GM12891 (cell line): ENCODE measurements at regions not wholly inside any gene's neighbourhood (a gene's known extent, or its start where the extent isn't known, plus 50 kb on each side); places are given as distances from the start of the nearest gene placed in this dataset.

Experiments used
- PAX5 ChIP-seq: IDR thresholded peaks from 2 replicates; pipeline ENCODE4 v1.6.1; 2011; ENCODE audit warnings: low read length, moderate library complexity, mild to moderate bottlenecking; ENCODE audit not compliant: insufficient read depth, severe bottlenecking
- POLR2A ChIP-seq: IDR thresholded peaks from 2 replicates; pipeline ENCODE4 v1.6.1; 2011; ENCODE audit warnings: low read depth, low read length, control low read depth
- POLR2AphosphoS5 ChIP-seq: IDR thresholded peaks from 2 replicates; pipeline ENCODE4 v1.6.1; 2011; ENCODE audit warnings: low read depth, low read length, control low read depth
- SPI1 ChIP-seq: IDR thresholded peaks from 2 replicates; pipeline ENCODE4 v1.6.1; 2011; ENCODE audit warnings: low read depth, low read length, control low read depth
- TAF1 ChIP-seq: IDR thresholded peaks from 2 replicates; pipeline ENCODE4 v1.6.1; 2011; ENCODE audit warnings: low read depth, low read length, control low read depth

DNA sequence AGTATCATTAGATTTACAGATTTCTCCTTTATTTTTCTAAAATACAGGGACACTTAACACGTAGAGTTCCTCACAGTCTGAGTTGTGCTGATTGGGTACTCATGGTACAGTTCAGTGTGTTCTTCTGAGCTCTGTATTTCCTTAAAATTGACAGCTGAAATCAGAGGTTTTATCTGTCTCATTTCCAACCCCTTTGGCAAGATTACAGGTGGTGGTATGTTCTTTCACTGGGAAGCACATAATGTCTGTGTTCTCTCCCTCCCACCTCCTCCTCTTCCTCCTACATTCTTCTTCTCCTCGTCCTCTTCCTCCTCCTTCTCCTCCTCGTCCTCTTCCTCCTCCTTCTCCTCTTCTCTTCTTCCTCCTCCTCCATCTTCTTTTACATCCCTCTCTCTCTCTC is 99.5 kb upstream of the EEPD1 start:
- TF ChIP-seq SPI1 (no peak), POLR2A (no peak), POLR2AphosphoS5 (no peak), TAF1 (no peak), PAX5 (no peak)
